ENCODE measurements at regions not wholly inside any gene's neighbourhood (a gene's known extent, or its start where the extent isn't known, plus 50 kb on each side); places are given as distances from the start of the nearest gene placed in this dataset.

DNA sequence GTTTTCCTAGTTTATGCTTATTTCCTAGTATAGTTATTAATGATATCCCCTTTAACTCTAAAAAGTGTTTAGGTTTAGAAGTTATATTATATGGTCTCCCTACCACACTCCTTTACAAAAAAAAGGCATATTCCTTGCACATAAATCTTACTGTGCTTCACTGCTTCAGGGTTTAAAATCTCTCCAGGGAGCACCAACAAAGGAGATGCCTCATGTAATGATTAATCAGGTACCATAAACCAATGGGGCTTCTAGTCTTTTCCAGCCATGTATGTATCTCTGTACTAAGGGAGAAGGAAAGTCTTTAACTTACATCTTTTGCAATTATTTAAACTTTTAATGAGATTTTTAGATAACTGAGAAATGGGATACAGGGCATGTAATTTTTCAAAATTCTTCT lies 91.5 kb upstream of the RBMS3 start:
- TF ChIP-seq, protein P1, sequence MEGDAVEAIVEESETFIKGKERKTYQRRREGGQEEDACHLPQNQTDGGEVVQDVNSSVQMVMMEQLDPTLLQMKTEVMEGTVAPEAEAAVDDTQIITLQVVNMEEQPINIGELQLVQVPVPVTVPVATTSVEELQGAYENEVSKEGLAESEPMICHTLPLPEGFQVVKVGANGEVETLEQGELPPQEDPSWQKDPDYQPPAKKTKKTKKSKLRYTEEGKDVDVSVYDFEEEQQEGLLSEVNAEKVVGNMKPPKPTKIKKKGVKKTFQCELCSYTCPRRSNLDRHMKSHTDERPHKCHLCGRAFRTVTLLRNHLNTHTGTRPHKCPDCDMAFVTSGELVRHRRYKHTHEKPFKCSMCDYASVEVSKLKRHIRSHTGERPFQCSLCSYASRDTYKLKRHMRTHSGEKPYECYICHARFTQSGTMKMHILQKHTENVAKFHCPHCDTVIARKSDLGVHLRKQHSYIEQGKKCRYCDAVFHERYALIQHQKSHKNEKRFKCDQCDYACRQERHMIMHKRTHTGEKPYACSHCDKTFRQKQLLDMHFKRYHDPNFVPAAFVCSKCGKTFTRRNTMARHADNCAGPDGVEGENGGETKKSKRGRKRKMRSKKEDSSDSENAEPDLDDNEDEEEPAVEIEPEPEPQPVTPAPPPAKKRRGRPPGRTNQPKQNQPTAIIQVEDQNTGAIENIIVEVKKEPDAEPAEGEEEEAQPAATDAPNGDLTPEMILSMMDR (IDR thresholded peaks at IDR 0.05; ENCODE audit: low read length) = no peak
- no peak for TF ChIP-seq EZH2 (IDR thresholded peaks at IDR 0.05; ENCODE audit: borderline replicate concordance, low read length)
